Right ventricle myocardium inferior (tissue), 1 donor: ENCODE measurements at regions not wholly inside any gene's neighbourhood (a gene's known extent, or its start where the extent isn't known, plus 50 kb on each side); places are given as distances from the start of the nearest gene placed in this dataset.
A peak's percentile ranks its signal among the peaks of the same experiment; 100 is the strongest.

ENCODE experiments used
- ATAC-seq: fragments of 200-7000 bp; cut with Tn5 transposase; one replicate; pipeline ENCODE4 v1.9.1; 2020; ENCODE audit warnings: mild to moderate bottlenecking, moderate library complexity
- DNase-seq: peaks from one replicate; pipeline ENCODE4 v3.0.0; 2021; ENCODE audit errors: missing footprints
- intact Hi-C: fragments of 100-400 bp; cut with DNase I; formaldehyde crosslinking; loops from one replicate; pipeline ENCODE4 v1.11.0; 2022
- donor health status: DM: no; HTN: yes; CAD: no; lungs with severe emphysema.

- intact Hi-C loops: no loop called here
- DNase-seq (no peak), ATAC-seq (no peak)
These were observed 166.6 kb downstream of the NXPE2 start for GRCh38 chr11:114844896-114845295.

GRCh38 chr11:114845766-114846415 lies 167.6 kb downstream of the NXPE2 start:
- ATAC-seq (peak; percentile 13), DNase-seq (no peak)
- intact Hi-C loops: no loop called here

GRCh38 chr11:114846416-114846791 lies 168.1 kb downstream of the NXPE2 start:
- peak; percentile 70 for DNase-seq
- peak; percentile 90 for ATAC-seq
- intact Hi-C loops: no loop called here

GRCh38 chr11:114847306-114847975 lies 169.1 kb downstream of the NXPE2 start:
- no peak for DNase-seq
- intact Hi-C loops: no loop called here
- ATAC-seq: no peak

GRCh38 chr11:114848027-114848426 lies 169.7 kb downstream of the NXPE2 start:
- ATAC-seq (no peak), DNase-seq (no peak)
- intact Hi-C loops: no loop called here

GRCh38 chr11:114857281-114857680 lies 179.0 kb downstream of the NXPE2 start:
- DNase-seq: no peak
- no peak for ATAC-seq
- intact Hi-C loops: no loop called here

GRCh38 chr11:114864896-114865295 lies 186.6 kb downstream of the NXPE2 start:
- no peak for ATAC-seq
- intact Hi-C loops: no loop called here
- DNase-seq: no peak

GRCh38 chr11:114876234-114876633 lies 197.9 kb downstream of the NXPE2 start:
- DNase-seq (no peak), ATAC-seq (no peak)
- intact Hi-C loops: no loop called here

- intact Hi-C loops: no loop called here
- no peak for DNase-seq
- no peak for ATAC-seq
These were observed 199.6 kb downstream of the NXPE2 start for GRCh38 chr11:114877976-114878375.

GRCh38 chr11:114880442-114880841 lies 202.1 kb downstream of the NXPE2 start:
- ATAC-seq (no peak), DNase-seq (no peak)
- intact Hi-C loops: no loop called here

- no peak for DNase-seq
- peak; percentile 75 for ATAC-seq
- intact Hi-C loops: no loop called here
These were observed 205.1 kb downstream of the NXPE2 start for GRCh38 chr11:114883472-114883871.

GRCh38 chr11:114886644-114887265 lies 208.4 kb downstream of the NXPE2 start:
- DNase-seq (no peak), ATAC-seq (no peak)
- intact Hi-C loops: loop anchor here (5.0 kb wide), 1 partner anchor 89 kb away; no protein-coding TSS in a partner anchor

GRCh38 chr11:114889594-114890011 lies 211.3 kb downstream of the NXPE2 start:
- DNase-seq (no peak), ATAC-seq (peak; percentile 55)
- intact Hi-C loops: loop anchor here (5.0 kb wide), 1 partner anchor 92 kb away; no protein-coding TSS in a partner anchor

- intact Hi-C loops: no loop called here
- DNase-seq (no peak), ATAC-seq (no peak)
These were observed 211.7 kb downstream of the NXPE2 start for GRCh38 chr11:114890038-114890437.

GRCh38 chr11:114891911-114892310 lies 213.6 kb downstream of the NXPE2 start:
- ATAC-seq (no peak), DNase-seq (no peak)
- intact Hi-C loops: no loop called here

- intact Hi-C loops: no loop called here
- ATAC-seq: no peak
These were observed 214.3 kb downstream of the NXPE2 start for GRCh38 chr11:114892381-114893197.

GRCh38 chr11:114893329-114893728 lies 215.0 kb downstream of the NXPE2 start:
- ATAC-seq (peak; percentile 19), DNase-seq (no peak)
- intact Hi-C loops: no loop called here

More at GRCh38 chr11:114892381-114893197, 214.3 kb downstream of the NXPE2 start:
- DNase-seq: no peak

- DNase-seq (no peak), ATAC-seq (no peak)
- intact Hi-C loops: no loop called here
These were observed 218.3 kb downstream of the NXPE2 start for GRCh38 chr11:114896594-114896993.

GRCh38 chr11:114909866-114910265 lies 231.5 kb downstream of the NXPE2 start:
- ATAC-seq (no peak), DNase-seq (no peak)
- intact Hi-C loops: no loop called here
